ENCODE measurements at regions not wholly inside any gene's neighbourhood (a gene's known extent, or its start where the extent isn't known, plus 50 kb on each side); places are given as distances from the start of the nearest gene placed in this dataset.
"Not testable (repeated sequence)": the region's sequence is repeated elsewhere in the genome, so short reads cannot be mapped to it uniquely, and the experiment has no call there.

DNA sequence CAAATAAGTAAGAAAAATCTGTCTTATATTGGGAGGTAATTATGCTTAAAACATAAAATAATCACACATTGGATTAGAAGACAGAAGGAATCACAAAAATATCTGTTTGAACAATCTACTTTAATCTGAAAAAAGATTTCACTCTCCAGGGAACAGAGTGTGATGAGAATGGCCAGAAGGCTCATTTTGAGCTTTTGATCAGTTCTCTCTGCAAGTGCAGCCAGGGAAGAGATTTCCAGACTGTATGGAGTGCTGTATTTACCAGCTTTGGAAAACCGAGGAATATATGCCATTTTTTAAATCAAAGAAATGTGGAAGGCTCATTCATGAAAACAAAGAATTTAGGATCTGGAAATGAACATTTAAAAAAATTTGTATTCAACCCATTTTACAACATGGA is 83.0 kb upstream of the WAC start:
- Histone ChIP-seq H4K20me1 (ENCODE audit: insufficient read depth, low read length) (no peaks in the 10 kb centered on the region), H3K4me1 (ENCODE audit: insufficient read depth, low read length) (no peaks in the 10 kb centered on the region), H3K9me3 (ENCODE audit: insufficient read depth, low read length, severe bottlenecking) (no peaks in the 10 kb centered on the region), H3K36me3 (ENCODE audit: insufficient read depth, low read length) (no peaks in the 10 kb centered on the region), H2AFZ (ENCODE audit: low read depth, low read length) (no peak overlapping the region), H3K4me2 (ENCODE audit: insufficient read depth, low read length) (no peak overlapping the region), H3K27me3 (ENCODE audit: insufficient read depth, low read length, poor library complexity) (peaks cover 8% of the 10 kb centered on the region), H3K27ac (ENCODE audit: low read length) (no peak overlapping the region), H3K4me3 (ENCODE audit: low read depth in 1 of 2, low read length in 2 of 2) (no peak overlapping the region), H3K9ac (ENCODE audit: low read depth, low read length) (no peak overlapping the region), H3K79me2 (ENCODE audit: insufficient read depth, low read length) (no peaks in the 10 kb centered on the region)
- DNase-seq (no peak), ATAC-seq (ENCODE audit: insufficient read depth, low read depth) (no peak)
- TF ChIP-seq, protein P1, sequence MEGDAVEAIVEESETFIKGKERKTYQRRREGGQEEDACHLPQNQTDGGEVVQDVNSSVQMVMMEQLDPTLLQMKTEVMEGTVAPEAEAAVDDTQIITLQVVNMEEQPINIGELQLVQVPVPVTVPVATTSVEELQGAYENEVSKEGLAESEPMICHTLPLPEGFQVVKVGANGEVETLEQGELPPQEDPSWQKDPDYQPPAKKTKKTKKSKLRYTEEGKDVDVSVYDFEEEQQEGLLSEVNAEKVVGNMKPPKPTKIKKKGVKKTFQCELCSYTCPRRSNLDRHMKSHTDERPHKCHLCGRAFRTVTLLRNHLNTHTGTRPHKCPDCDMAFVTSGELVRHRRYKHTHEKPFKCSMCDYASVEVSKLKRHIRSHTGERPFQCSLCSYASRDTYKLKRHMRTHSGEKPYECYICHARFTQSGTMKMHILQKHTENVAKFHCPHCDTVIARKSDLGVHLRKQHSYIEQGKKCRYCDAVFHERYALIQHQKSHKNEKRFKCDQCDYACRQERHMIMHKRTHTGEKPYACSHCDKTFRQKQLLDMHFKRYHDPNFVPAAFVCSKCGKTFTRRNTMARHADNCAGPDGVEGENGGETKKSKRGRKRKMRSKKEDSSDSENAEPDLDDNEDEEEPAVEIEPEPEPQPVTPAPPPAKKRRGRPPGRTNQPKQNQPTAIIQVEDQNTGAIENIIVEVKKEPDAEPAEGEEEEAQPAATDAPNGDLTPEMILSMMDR (IDR thresholded peaks at IDR 0.05; ENCODE audit: borderline replicate concordance, extremely low read depth, low read length, poor library complexity, severe bottlenecking) = no peak
- no peak for TF ChIP-seq EZH2 (IDR thresholded peaks at IDR 0.05; ENCODE audit: borderline replicate concordance, low read depth, low read length, severe bottlenecking)

- Histone ChIP-seq H3K4me2 (ENCODE audit: insufficient read depth, low read length) (no peak overlapping the region), H3K4me1 (ENCODE audit: insufficient read depth, low read length) (no peaks in the 10 kb centered on the region), H3K27me3 (ENCODE audit: insufficient read depth, low read length, poor library complexity) (peaks cover 8% of the 10 kb centered on the region), H3K27ac (ENCODE audit: low read length) (no peak overlapping the region), H3K9ac (ENCODE audit: low read depth, low read length) (no peak overlapping the region), H3K4me3 (ENCODE audit: low read depth in 1 of 2, low read length in 2 of 2) (no peak overlapping the region), H3K79me2 (ENCODE audit: insufficient read depth, low read length) (no peaks in the 10 kb centered on the region), H2AFZ (ENCODE audit: low read depth, low read length) (no peak overlapping the region), H3K36me3 (ENCODE audit: insufficient read depth, low read length) (no peaks in the 10 kb centered on the region), H4K20me1 (ENCODE audit: insufficient read depth, low read length) (no peaks in the 10 kb centered on the region), H3K9me3 (ENCODE audit: insufficient read depth, low read length, severe bottlenecking) (no peaks in the 10 kb centered on the region)
- TF ChIP-seq, protein P1 (IDR thresholded peaks at IDR 0.05; ENCODE audit: borderline replicate concordance, extremely low read depth, low read length, poor library complexity, severe bottlenecking) = no peak
- no peak for TF ChIP-seq EZH2 (IDR thresholded peaks at IDR 0.05; ENCODE audit: borderline replicate concordance, low read depth, low read length, severe bottlenecking)
- no peak for ATAC-seq (ENCODE audit: insufficient read depth, low read depth)
- no peak for DNase-seq
Observed at GRCh38 chr10:28453926-28454325, 79.0 kb upstream of the WAC start.

DNA sequence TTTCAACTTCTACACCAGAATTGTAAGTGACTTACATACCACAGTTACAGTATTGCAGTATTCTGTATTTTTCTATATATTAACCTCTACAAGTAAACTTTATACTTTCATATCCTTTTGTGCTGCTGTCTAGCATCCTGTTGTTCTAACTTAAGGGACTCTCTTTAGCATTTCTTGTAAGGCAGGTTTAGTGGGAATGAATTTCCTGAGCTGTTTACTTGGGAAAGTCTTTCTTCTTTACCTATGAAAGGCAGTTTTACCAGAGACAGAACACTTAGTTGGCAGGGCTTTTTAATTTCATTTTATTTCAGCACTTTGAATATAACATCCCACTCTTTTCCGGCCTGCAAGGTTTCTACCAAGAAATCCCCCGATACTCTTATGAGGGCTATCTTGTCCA is 75.8 kb upstream of the WAC start:
- H3K9me3 ChIP-seq (ENCODE audit: insufficient read depth, low read length, severe bottlenecking) = no peaks in the 10 kb centered on the region
- no peaks in the 10 kb centered on the region for H3K36me3 ChIP-seq (ENCODE audit: insufficient read depth, low read length)
- no peak for TF ChIP-seq EZH2 (IDR thresholded peaks at IDR 0.05; ENCODE audit: borderline replicate concordance, low read depth, low read length, severe bottlenecking)
- TF ChIP-seq, protein P1 (IDR thresholded peaks at IDR 0.05; ENCODE audit: borderline replicate concordance, extremely low read depth, low read length, poor library complexity, severe bottlenecking) = no peak
- no peak overlapping the region for H3K9ac ChIP-seq (ENCODE audit: low read depth, low read length)
- DNase-seq (no peak), ATAC-seq (ENCODE audit: insufficient read depth, low read depth) (no peak)
- no peak overlapping the region for H3K4me2 ChIP-seq (ENCODE audit: insufficient read depth, low read length)
- H2AFZ ChIP-seq (ENCODE audit: low read depth, low read length) = no peak overlapping the region
- H3K79me2 ChIP-seq (ENCODE audit: insufficient read depth, low read length) = no peaks in the 10 kb centered on the region
- no peak overlapping the region for H3K4me3 ChIP-seq (ENCODE audit: low read depth in 1 of 2, low read length in 2 of 2)
- H3K27me3 ChIP-seq (ENCODE audit: insufficient read depth, low read length, poor library complexity) = peaks cover 4% of the 10 kb centered on the region
- no peaks in the 10 kb centered on the region for H3K4me1 ChIP-seq (ENCODE audit: insufficient read depth, low read length)
- H4K20me1 ChIP-seq (ENCODE audit: insufficient read depth, low read length) = no peaks in the 10 kb centered on the region
- no peak overlapping the region for H3K27ac ChIP-seq (ENCODE audit: low read length)

DNA sequence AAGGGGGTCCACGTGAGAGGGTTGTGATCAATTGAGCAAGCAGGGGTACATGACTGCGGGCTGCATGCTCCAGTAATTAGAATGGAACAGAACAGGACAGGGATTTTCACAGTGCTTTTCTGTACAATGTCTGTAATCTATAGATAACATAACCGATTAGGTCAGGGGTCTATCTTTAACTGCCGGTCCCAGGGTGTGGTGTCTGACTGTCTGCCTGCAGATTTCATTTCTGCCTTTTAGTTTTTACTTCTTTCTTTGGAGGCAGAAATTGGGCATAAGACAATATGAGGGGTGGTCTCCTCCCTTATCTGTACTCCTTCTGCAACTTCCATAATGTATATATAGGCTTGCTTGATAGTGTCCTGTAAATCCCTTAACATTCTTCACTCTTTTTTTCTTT is 75.0 kb upstream of the WAC start:
- H3K4me1 ChIP-seq (ENCODE audit: insufficient read depth, low read length); H4K20me1 ChIP-seq (ENCODE audit: insufficient read depth, low read length); H3K27ac ChIP-seq (ENCODE audit: low read length); H3K36me3 ChIP-seq (ENCODE audit: insufficient read depth, low read length); ATAC-seq (ENCODE audit: insufficient read depth, low read depth); H3K4me2 ChIP-seq (ENCODE audit: insufficient read depth, low read length); DNase-seq; H3K27me3 ChIP-seq (ENCODE audit: insufficient read depth, low read length, poor library complexity); H3K79me2 ChIP-seq (ENCODE audit: insufficient read depth, low read length); H3K9me3 ChIP-seq (ENCODE audit: insufficient read depth, low read length, severe bottlenecking); H3K9ac ChIP-seq (ENCODE audit: low read depth, low read length); H2AFZ ChIP-seq (ENCODE audit: low read depth, low read length); H3K4me3 ChIP-seq (ENCODE audit: low read depth in 1 of 2, low read length in 2 of 2): not testable (repeated sequence)

Measured in DND-41 (cell line).